Stomach (tissue), 8 donors: ENCODE measurements at regions not wholly inside any gene's neighbourhood (a gene's known extent, or its start where the extent isn't known, plus 50 kb on each side); places are given as distances from the start of the nearest gene placed in this dataset.
"Not testable (repeated sequence)": the region's sequence is repeated elsewhere in the genome, so short reads cannot be mapped to it uniquely, and the experiment has no call there.

Source experiments
- DNase-seq, 2 donors: peaks; one replicate each; pipeline versions ENCODE4 v3.0.0 to v3.0.0-alpha.2; 2013 to 2019
- H3K27ac ChIP-seq, 5 donors: fragments of 200-600 bp in 4 of 5; sonication (generic) in 4 of 5; one replicate each; pipeline ENCODE4 v1.5.1; 2013 to 2019; ENCODE audit warnings: mild to moderate bottlenecking in 1 of 5, moderate library complexity in 1 of 5
- H3K27me3 ChIP-seq, 3 donors: fragments of 200-600 bp; sonication (generic); one replicate each; pipeline ENCODE4 v1.5.1; 2017 to 2019; ENCODE audit warnings: mixed run types in 1 of 3
- H3K36me3 ChIP-seq, 4 donors: fragments of 200-600 bp; sonication (generic); 1 replicate in 3 of 4; 2 replicates in 1 of 4; pipeline ENCODE4 v1.5.1; 2016 to 2019
- H3K4me1 ChIP-seq, 4 donors: fragments of 200-600 bp; sonication (generic); one replicate each; pipeline ENCODE4 v1.5.1; 2016 to 2019
- H3K4me3 ChIP-seq, 4 donors: fragments of 200-600 bp; sonication (generic) in 3 of 4; one replicate each; pipeline ENCODE4 v1.5.1; 2016 to 2019; ENCODE audit warnings: mild to moderate bottlenecking in 1 of 4
- H3K9me3 ChIP-seq, 4 donors: fragments of 200-600 bp; sonication (generic); one replicate each; pipeline ENCODE4 v1.5.1; 2016 to 2019
- CTCF ChIP-seq, 7 experiments: fragments of 450-650 bp in 4 of 7; fragments of 200-600 bp in 3 of 7; sonication (generic) in 3 of 7; IDR thresholded peaks; one replicate each; pipeline ENCODE4 v1.5.1; 2016 to 2019; ENCODE audit warnings: antibody characterized with exemption in 7 of 7, control low read depth in 2 of 7, mild to moderate bottlenecking in 1 of 7
- EP300 ChIP-seq: sonication (generic); formaldehyde crosslinking; IDR thresholded peaks from one replicate; pipeline ENCODE4 v1.6.1; 2017; ENCODE audit warnings: antibody characterized with exemption
- POLR2A ChIP-seq, 4 donors: fragments of 450-650 bp; IDR thresholded peaks; one replicate each; pipeline ENCODE4 v1.6.1; 2016; ENCODE audit warnings: antibody characterized with exemption in 4 of 4, control low read depth in 2 of 4, mild to moderate bottlenecking in 1 of 4, moderate library complexity in 1 of 4
- POLR2AphosphoS5 ChIP-seq, 3 donors: sonication (generic); formaldehyde crosslinking; IDR thresholded peaks; one replicate each; pipeline ENCODE4 v1.6.1; 2016; ENCODE audit warnings: antibody characterized with exemption in 3 of 3
- WGBS, 5 donors: extraction: QIAGEN DNeasy Blood & Tissue Kit in 3 of 5; methylation state at CpG; one replicate each; pipeline versions ENCODE4 v1.1.5 to v1.1.7; 2013 to 2018; 5-methylcytosine and 5-hydroxymethylcytosine counted together
- intact Hi-C: fragments of 100-400 bp; cut with DNase I; formaldehyde crosslinking; loops from one replicate; pipeline ENCODE4 v1.15.1; 2023; ENCODE audit warnings: low total_unique reads
- donor health status: healthy with polysubstance abuse.
- donor health status: Bipolar disorder and iron deficiency.
- donor health status: healthy.

GRCh38 chr10:2519139-2519538 is 548.2 kb upstream of the PFKP start:
- Histone ChIP-seq H3K27ac (no peak overlapping the region), H3K9me3 (no peaks in the 10 kb centered on the region), H3K36me3 (no peaks in the 10 kb centered on the region), H3K27me3 (no peaks in the 10 kb centered on the region), H3K4me1 (no peaks in the 10 kb centered on the region), H3K4me3 (no peak overlapping the region)
- 82 to 88% (median 87%) methylated on average over 8 of the region's 8 CpGs for WGBS, 5 donors
- intact Hi-C loops: no loop called here
- no peak for TF ChIP-seq POLR2A (IDR thresholded peaks at IDR 0.05)
- no peak for TF ChIP-seq EP300
- TF ChIP-seq CTCF (IDR thresholded peaks at IDR 0.05): no peak
- no peak for TF ChIP-seq POLR2AphosphoS5 (IDR thresholded peaks at IDR 0.05)
- no peak for DNase-seq

DNA sequence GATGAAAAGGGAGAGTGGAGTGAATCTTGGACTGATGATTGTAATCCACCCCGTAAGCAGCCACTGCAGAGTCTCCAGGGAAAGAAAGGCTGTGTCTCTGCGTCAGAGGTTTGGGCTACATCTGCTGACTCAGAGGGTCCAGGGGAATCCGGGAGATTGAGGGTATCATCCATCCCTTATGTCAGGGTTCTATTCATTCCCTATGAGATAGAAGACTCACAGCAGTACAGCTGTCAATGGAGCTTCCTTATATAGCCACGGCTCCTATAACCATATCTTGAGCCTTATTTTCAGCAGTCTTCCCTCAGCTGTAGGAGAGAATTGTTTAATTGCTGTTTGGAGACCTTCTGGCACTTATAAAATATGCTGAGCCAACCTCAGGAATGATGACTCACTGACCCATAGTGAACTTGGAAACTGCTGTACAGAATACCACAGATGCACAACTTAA is 558.2 kb upstream of the PFKP start:
- TF ChIP-seq POLR2AphosphoS5 (IDR thresholded peaks at IDR 0.05): no peak

DNA sequence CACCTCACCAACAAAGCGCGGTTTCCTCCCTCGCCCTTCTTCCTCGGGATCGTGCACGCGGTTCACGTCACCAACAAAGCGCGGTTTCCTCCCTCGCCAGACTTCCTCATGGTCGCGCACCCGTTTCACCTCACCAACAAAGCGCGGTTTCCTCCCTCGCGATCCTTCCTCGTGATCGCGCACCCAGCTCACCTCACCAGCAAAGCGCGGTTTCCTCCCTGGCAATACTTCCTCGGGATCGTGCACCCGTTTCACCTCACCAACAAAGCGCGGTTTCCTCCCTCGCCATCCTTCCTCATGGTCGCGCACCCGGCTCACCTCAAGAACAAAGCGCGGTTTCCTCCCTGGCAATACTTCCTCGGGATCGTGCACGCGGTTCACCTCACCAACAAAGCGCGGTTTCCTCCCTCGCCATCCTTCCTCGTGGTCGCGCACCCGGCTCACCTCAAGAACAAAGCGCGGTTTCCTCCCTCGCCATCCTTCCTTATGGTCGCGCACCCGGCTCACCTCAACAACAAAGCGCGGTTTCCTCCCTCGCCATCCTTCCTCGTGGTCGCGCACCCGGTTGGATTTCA is 565.9 kb upstream of the PFKP start:
- H3K36me3 ChIP-seq, H3K4me1 ChIP-seq, H3K9me3 ChIP-seq, H3K4me3 ChIP-seq, H3K27ac ChIP-seq, H3K27me3 ChIP-seq, DNase-seq, intact Hi-C loops: not testable (repeated sequence)
- WGBS, 5 donors: 50 to 60% (median 54%) methylated on average over 56 to 58 of the region's 58 CpGs

More for the DNA sequence above, 558.2 kb upstream of the PFKP start:
- peaks cover 0 to 3% (median 0%) of the 10 kb centered on the region in 3 donors for H3K27me3 ChIP-seq
- H3K4me3 ChIP-seq: no peak overlapping the region
- H3K36me3 ChIP-seq: no peaks in the 10 kb centered on the region
- no peaks in the 10 kb centered on the region for H3K4me1 ChIP-seq
- no peak for DNase-seq
- H3K9me3 ChIP-seq: no peaks in the 10 kb centered on the region
- intact Hi-C loops: no loop called here
- 52 to 77% (median 67%) methylated on average over 4 of the region's 4 CpGs for WGBS, 5 donors
- H3K27ac ChIP-seq: no peak overlapping the region

- Histone ChIP-seq H3K4me1 (no peaks in the 10 kb centered on the region), H3K27me3 (no peaks in the 10 kb centered on the region), H3K4me3 (no peak overlapping the region), H3K27ac (no peak overlapping the region), H3K9me3 (no peaks in the 10 kb centered on the region), H3K36me3 (no peaks in the 10 kb centered on the region)
- no peak for DNase-seq
- intact Hi-C loops: no loop called here
- TF ChIP-seq CTCF (IDR thresholded peaks at IDR 0.05): no peak
- TF ChIP-seq POLR2A (IDR thresholded peaks at IDR 0.05): no peak
- TF ChIP-seq POLR2AphosphoS5 (IDR thresholded peaks at IDR 0.05): no peak
- no peak for TF ChIP-seq EP300
- WGBS, 5 donors: 66 to 81% (median 79%) methylated on average over 6 of the region's 6 CpGs
These were observed 572.9 kb upstream of the PFKP start for GRCh38 chr10:2494399-2494798.

DNA sequence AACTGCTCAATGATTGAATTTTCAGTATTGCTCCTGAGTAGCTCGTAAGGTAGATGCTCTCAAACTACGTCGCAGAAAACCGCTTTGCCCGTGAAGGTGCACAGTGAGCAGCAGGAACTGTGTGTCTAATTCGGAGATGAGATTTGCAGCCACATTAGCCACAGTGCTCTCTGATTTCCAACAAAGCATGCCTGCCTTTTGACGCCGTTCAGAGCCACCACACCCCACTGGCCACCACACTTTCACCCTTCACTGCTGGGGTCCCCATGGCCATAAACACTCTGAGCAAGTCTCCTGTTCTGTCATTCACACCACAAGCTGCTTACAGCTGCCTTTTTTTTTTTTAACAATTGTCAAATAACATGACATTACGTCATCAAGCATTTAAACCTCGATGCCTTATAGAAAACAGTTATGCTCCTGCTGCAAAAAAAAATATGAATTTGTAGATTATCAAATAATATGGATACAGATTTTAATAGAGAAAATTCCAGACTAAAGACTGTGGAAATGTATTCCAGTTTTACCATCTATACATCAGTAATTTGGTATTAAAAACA is 578.8 kb upstream of the PFKP start:
- H3K9me3 ChIP-seq: peaks cover 0 to 6% (median 0%) of the 10 kb centered on the region in 4 donors
- TF ChIP-seq POLR2AphosphoS5 (IDR thresholded peaks at IDR 0.05) (no peak), POLR2A (IDR thresholded peaks at IDR 0.05) (no peak), EP300 (no peak), CTCF (IDR thresholded peaks at IDR 0.05) (no peak)
- H3K36me3 ChIP-seq: no peaks in the 10 kb centered on the region
- no peak for DNase-seq
- peaks cover 0 to 7% (median 0%) of the 10 kb centered on the region in 3 donors for H3K27me3 ChIP-seq
- 78 to 84% (median 80%) methylated on average over 10 of the region's 10 CpGs for WGBS, 5 donors
- H3K4me1 ChIP-seq: no peaks in the 10 kb centered on the region
- no peak overlapping the region for H3K4me3 ChIP-seq
- intact Hi-C loops: no loop called here
- no peak overlapping the region for H3K27ac ChIP-seq
